Fibroblast of lung (primary cell): ENCODE measurements at regions not wholly inside any gene's neighbourhood (a gene's known extent, or its start where the extent isn't known, plus 50 kb on each side); places are given as distances from the start of the nearest gene placed in this dataset.

Experiments
- EZH2 ChIP-seq: IDR thresholded peaks from 2 replicates; pipeline ENCODE4 v1.5.1; 2012; ENCODE audit warnings: low read length, control low read depth, mild to moderate bottlenecking; ENCODE audit errors: missing control alignments
- TF ChIP-seq, protein P1 (sequence below), 2 donors: IDR thresholded peaks in 1 of 2; conservative IDR thresholded peaks in 1 of 2; 1 replicate in 1 of 2; 2 replicates in 1 of 2; pipeline ENCODE4 v1.5.1; 2011 to 2012; ENCODE audit warnings: low read length in 2 of 2, control low read depth in 1 of 2, inconsistent platforms in 1 of 2, low read depth in 1 of 2, mild to moderate bottlenecking in 1 of 2

DNA sequence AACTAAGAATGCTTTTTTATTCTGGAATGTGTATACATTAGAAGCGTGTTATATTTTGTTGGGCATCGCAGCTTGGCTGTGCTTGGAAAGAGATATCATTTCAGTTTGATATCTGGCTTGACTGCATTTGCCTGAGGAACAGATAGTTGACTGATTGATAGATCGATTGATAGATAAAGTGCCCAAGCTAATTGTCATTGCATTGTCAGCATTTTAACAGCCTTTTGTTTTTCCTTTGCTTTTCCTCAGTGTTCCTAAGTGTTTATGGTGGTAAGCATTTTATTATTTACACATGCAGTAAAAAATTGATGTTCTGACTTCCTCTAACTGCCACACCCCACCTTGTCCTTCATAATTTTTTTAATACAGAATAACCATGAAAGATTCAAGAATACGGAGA lies 180.9 kb upstream of the GRIK2 start:
- TF ChIP-seq, protein P1, sequence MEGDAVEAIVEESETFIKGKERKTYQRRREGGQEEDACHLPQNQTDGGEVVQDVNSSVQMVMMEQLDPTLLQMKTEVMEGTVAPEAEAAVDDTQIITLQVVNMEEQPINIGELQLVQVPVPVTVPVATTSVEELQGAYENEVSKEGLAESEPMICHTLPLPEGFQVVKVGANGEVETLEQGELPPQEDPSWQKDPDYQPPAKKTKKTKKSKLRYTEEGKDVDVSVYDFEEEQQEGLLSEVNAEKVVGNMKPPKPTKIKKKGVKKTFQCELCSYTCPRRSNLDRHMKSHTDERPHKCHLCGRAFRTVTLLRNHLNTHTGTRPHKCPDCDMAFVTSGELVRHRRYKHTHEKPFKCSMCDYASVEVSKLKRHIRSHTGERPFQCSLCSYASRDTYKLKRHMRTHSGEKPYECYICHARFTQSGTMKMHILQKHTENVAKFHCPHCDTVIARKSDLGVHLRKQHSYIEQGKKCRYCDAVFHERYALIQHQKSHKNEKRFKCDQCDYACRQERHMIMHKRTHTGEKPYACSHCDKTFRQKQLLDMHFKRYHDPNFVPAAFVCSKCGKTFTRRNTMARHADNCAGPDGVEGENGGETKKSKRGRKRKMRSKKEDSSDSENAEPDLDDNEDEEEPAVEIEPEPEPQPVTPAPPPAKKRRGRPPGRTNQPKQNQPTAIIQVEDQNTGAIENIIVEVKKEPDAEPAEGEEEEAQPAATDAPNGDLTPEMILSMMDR (conservative IDR thresholded peaks at IDR 0.05 in 1 of 2, IDR thresholded peaks at IDR 0.05 in 1 of 2; ENCODE audit: low read depth in 1 of 2, low read length in 2 of 2) = no peak
- no peak for TF ChIP-seq EZH2
